Stimulated activated memory B cell treated with anti-CD40 and anti-IgM and Interleukin-4, amounts not matched to agents 10 μg/mL and 1 μg/mL and 100 μg/mL, for 72 hours (primary cell): ENCODE measurements at regions not wholly inside any gene's neighbourhood (a gene's known extent, or its start where the extent isn't known, plus 50 kb on each side); places are given as distances from the start of the nearest gene placed in this dataset.

Experiments used
- ATAC-seq: fragments of 150-1000 bp; cut with Tn5 transposase; 2 replicates; pipeline ENCODE4 v1.10.0; 2021
- H3K27ac Mint-ChIP-seq: one replicate; pipeline ENCODE4 v1.8.0; 2022; ENCODE audit warnings: mild to moderate bottlenecking, mixed read lengths
- H3K27me3 Mint-ChIP-seq: one replicate; pipeline ENCODE4 v1.8.0; 2022; ENCODE audit warnings: mixed read lengths
- H3K36me3 Mint-ChIP-seq: one replicate; pipeline ENCODE4 v1.8.0; 2022; ENCODE audit warnings: mixed read lengths
- H3K4me1 Mint-ChIP-seq: one replicate; pipeline ENCODE4 v1.8.0; 2022; ENCODE audit warnings: mixed read lengths
- H3K4me3 Mint-ChIP-seq: one replicate; pipeline ENCODE4 v1.8.0; 2022; ENCODE audit warnings: mild to moderate bottlenecking, moderate library complexity, mixed read lengths
- H3K9me3 Mint-ChIP-seq: one replicate; pipeline ENCODE4 v1.8.0; 2022; ENCODE audit warnings: mixed read lengths

GRCh38 chr12:58765076-58765475 is 155.2 kb downstream of the LRIG3 start:
- no peak overlapping the region for H3K27ac Mint-ChIP-seq
- no peak overlapping the region for H3K4me3 Mint-ChIP-seq
- peaks cover 10% of the 10 kb centered on the region for H3K9me3 Mint-ChIP-seq
- H3K27me3 Mint-ChIP-seq: no peaks in the 10 kb centered on the region
- H3K4me1 Mint-ChIP-seq: no peaks in the 10 kb centered on the region
- H3K36me3 Mint-ChIP-seq: no peaks in the 10 kb centered on the region
- ATAC-seq: no peak

- Mint-ChIP-seq H3K9me3 (peaks cover 10% of the 10 kb centered on the region), H3K27ac (no peak overlapping the region), H3K4me3 (no peak overlapping the region), H3K27me3 (no peaks in the 10 kb centered on the region), H3K36me3 (no peaks in the 10 kb centered on the region), H3K4me1 (no peaks in the 10 kb centered on the region)
- no peak for ATAC-seq
Observed at GRCh38 chr12:58765653-58766512, 154.4 kb downstream of the LRIG3 start.

- no peak overlapping the region for H3K4me3 Mint-ChIP-seq
- H3K27me3 Mint-ChIP-seq: no peaks in the 10 kb centered on the region
- no peaks in the 10 kb centered on the region for H3K36me3 Mint-ChIP-seq
- H3K4me1 Mint-ChIP-seq: no peaks in the 10 kb centered on the region
- ATAC-seq: no peak
- H3K9me3 Mint-ChIP-seq: peaks cover 10% of the 10 kb centered on the region
- no peak overlapping the region for H3K27ac Mint-ChIP-seq
Observed at GRCh38 chr12:58766513-58766870, 153.8 kb downstream of the LRIG3 start.

GRCh38 chr12:58767496-58767895 is 152.8 kb downstream of the LRIG3 start:
- ATAC-seq: no peak
- Mint-ChIP-seq H3K9me3 (peaks cover 10% of the 10 kb centered on the region), H3K27me3 (no peaks in the 10 kb centered on the region), H3K4me3 (no peak overlapping the region), H3K27ac (no peak overlapping the region), H3K36me3 (no peaks in the 10 kb centered on the region), H3K4me1 (no peaks in the 10 kb centered on the region)

- Mint-ChIP-seq H3K27ac (no peak overlapping the region), H3K27me3 (no peaks in the 10 kb centered on the region), H3K9me3 (peaks cover 4% of the 10 kb centered on the region), H3K4me1 (no peaks in the 10 kb centered on the region), H3K4me3 (no peak overlapping the region), H3K36me3 (no peaks in the 10 kb centered on the region)
- ATAC-seq: no peak
Observed at GRCh38 chr12:58773986-58774385, 146.3 kb downstream of the LRIG3 start.

GRCh38 chr12:58774731-58775130 is 145.6 kb downstream of the LRIG3 start:
- ATAC-seq: no peak
- H3K4me1 Mint-ChIP-seq: no peaks in the 10 kb centered on the region
- H3K4me3 Mint-ChIP-seq: no peak overlapping the region
- no peaks in the 10 kb centered on the region for H3K9me3 Mint-ChIP-seq
- H3K36me3 Mint-ChIP-seq: no peaks in the 10 kb centered on the region
- H3K27me3 Mint-ChIP-seq: no peaks in the 10 kb centered on the region
- H3K27ac Mint-ChIP-seq: no peak overlapping the region

GRCh38 chr12:58775396-58775795 is 144.9 kb downstream of the LRIG3 start:
- ATAC-seq: no peak
- H3K4me3 Mint-ChIP-seq: no peak overlapping the region
- H3K4me1 Mint-ChIP-seq: no peaks in the 10 kb centered on the region
- no peaks in the 10 kb centered on the region for H3K36me3 Mint-ChIP-seq
- H3K27me3 Mint-ChIP-seq: no peaks in the 10 kb centered on the region
- no peaks in the 10 kb centered on the region for H3K9me3 Mint-ChIP-seq
- no peak overlapping the region for H3K27ac Mint-ChIP-seq

- H3K36me3 Mint-ChIP-seq: no peaks in the 10 kb centered on the region
- H3K27me3 Mint-ChIP-seq: no peaks in the 10 kb centered on the region
- no peak overlapping the region for H3K27ac Mint-ChIP-seq
- H3K9me3 Mint-ChIP-seq: no peaks in the 10 kb centered on the region
- no peak overlapping the region for H3K4me3 Mint-ChIP-seq
- no peaks in the 10 kb centered on the region for H3K4me1 Mint-ChIP-seq
- ATAC-seq: no peak
Observed at GRCh38 chr12:58776144-58776543, 144.2 kb downstream of the LRIG3 start.

GRCh38 chr12:58777815-58778214 is 142.5 kb downstream of the LRIG3 start:
- H3K4me1 Mint-ChIP-seq: no peaks in the 10 kb centered on the region
- H3K9me3 Mint-ChIP-seq: no peaks in the 10 kb centered on the region
- no peak overlapping the region for H3K4me3 Mint-ChIP-seq
- no peaks in the 10 kb centered on the region for H3K27me3 Mint-ChIP-seq
- H3K36me3 Mint-ChIP-seq: no peaks in the 10 kb centered on the region
- ATAC-seq: no peak
- H3K27ac Mint-ChIP-seq: no peak overlapping the region

- no peak for ATAC-seq
- Mint-ChIP-seq H3K27me3 (no peaks in the 10 kb centered on the region), H3K27ac (no peak overlapping the region), H3K36me3 (no peaks in the 10 kb centered on the region), H3K4me1 (no peaks in the 10 kb centered on the region), H3K4me3 (no peak overlapping the region), H3K9me3 (no peaks in the 10 kb centered on the region)
Observed at GRCh38 chr12:58781609-58782008, 138.7 kb downstream of the LRIG3 start.

- no peak for ATAC-seq
- Mint-ChIP-seq H3K27me3 (no peaks in the 10 kb centered on the region), H3K4me3 (no peak overlapping the region), H3K36me3 (no peaks in the 10 kb centered on the region), H3K9me3 (no peaks in the 10 kb centered on the region), H3K4me1 (no peaks in the 10 kb centered on the region), H3K27ac (no peak overlapping the region)
Observed at GRCh38 chr12:58787021-58787760, 133.1 kb downstream of the LRIG3 start.

- H3K4me1 Mint-ChIP-seq: no peaks in the 10 kb centered on the region
- no peaks in the 10 kb centered on the region for H3K27me3 Mint-ChIP-seq
- no peak for ATAC-seq
- no peak overlapping the region for H3K4me3 Mint-ChIP-seq
- H3K27ac Mint-ChIP-seq: no peak overlapping the region
- H3K36me3 Mint-ChIP-seq: no peaks in the 10 kb centered on the region
- peaks cover 10% of the 10 kb centered on the region for H3K9me3 Mint-ChIP-seq
Observed at GRCh38 chr12:58794859-58795258, 125.4 kb downstream of the LRIG3 start.

GRCh38 chr12:58795825-58796224 is 124.5 kb downstream of the LRIG3 start:
- Mint-ChIP-seq H3K27me3 (no peaks in the 10 kb centered on the region), H3K4me1 (no peaks in the 10 kb centered on the region), H3K27ac (no peak overlapping the region), H3K36me3 (no peaks in the 10 kb centered on the region), H3K9me3 (peaks cover 10% of the 10 kb centered on the region), H3K4me3 (no peak overlapping the region)
- no peak for ATAC-seq

GRCh38 chr12:58801986-58802385 is 118.3 kb downstream of the LRIG3 start:
- H3K4me3 Mint-ChIP-seq: no peak overlapping the region
- no peaks in the 10 kb centered on the region for H3K4me1 Mint-ChIP-seq
- H3K9me3 Mint-ChIP-seq: peaks cover 7% of the 10 kb centered on the region
- no peaks in the 10 kb centered on the region for H3K27me3 Mint-ChIP-seq
- no peak for ATAC-seq
- H3K36me3 Mint-ChIP-seq: no peaks in the 10 kb centered on the region
- no peak overlapping the region for H3K27ac Mint-ChIP-seq

- H3K4me1 Mint-ChIP-seq: no peaks in the 10 kb centered on the region
- H3K27ac Mint-ChIP-seq: no peak overlapping the region
- ATAC-seq: no peak
- H3K9me3 Mint-ChIP-seq: no peaks in the 10 kb centered on the region
- no peak overlapping the region for H3K4me3 Mint-ChIP-seq
- no peaks in the 10 kb centered on the region for H3K36me3 Mint-ChIP-seq
- H3K27me3 Mint-ChIP-seq: no peaks in the 10 kb centered on the region
Observed at GRCh38 chr12:58803908-58804307, 116.4 kb downstream of the LRIG3 start.

GRCh38 chr12:58804749-58805148 is 115.6 kb downstream of the LRIG3 start:
- Mint-ChIP-seq H3K4me1 (no peaks in the 10 kb centered on the region), H3K27me3 (no peaks in the 10 kb centered on the region), H3K36me3 (no peaks in the 10 kb centered on the region), H3K27ac (no peak overlapping the region), H3K9me3 (no peaks in the 10 kb centered on the region), H3K4me3 (no peak overlapping the region)
- no peak for ATAC-seq
